DND-41 (cell line): ENCODE measurements at regions not wholly inside any gene's neighbourhood (a gene's known extent, or its start where the extent isn't known, plus 50 kb on each side); places are given as distances from the start of the nearest gene placed in this dataset.

ENCODE experiments used
- CTCF ChIP-seq: IDR thresholded peaks from 2 replicates; pipeline ENCODE4 v1.5.1; 2012; ENCODE audit warnings: borderline replicate concordance, low read length, moderate library complexity, mild to moderate bottlenecking; ENCODE audit not compliant: poor library complexity, severe bottlenecking; ENCODE audit errors: extremely low read depth
- EZH2 ChIP-seq: IDR thresholded peaks from 3 replicates; pipeline ENCODE4 v1.6.1; 2012; ENCODE audit warnings: borderline replicate concordance, low read depth, mild to moderate bottlenecking, moderate library complexity, low read length, inconsistent platforms; ENCODE audit not compliant: severe bottlenecking

GRCh38 chr20:60691966-60692615 is 560.0 kb upstream of the CDH4 start:
- TF ChIP-seq CTCF (no peak), EZH2 (no peak)
